Sigmoid colon (tissue), 6 donors: ENCODE measurements at regions not wholly inside any gene's neighbourhood (a gene's known extent, or its start where the extent isn't known, plus 50 kb on each side); places are given as distances from the start of the nearest gene placed in this dataset.

ENCODE experiments used
- DNase-seq: peaks from one replicate; pipeline ENCODE4 v3.0.0-alpha.2; 2019
- H3K27ac ChIP-seq, 4 donors: fragments of 200-600 bp; sonication (generic); one replicate each; pipeline ENCODE4 v1.5.1; 2016 to 2019; ENCODE audit warnings: mild to moderate bottlenecking in 1 of 4
- H3K27me3 ChIP-seq, 3 donors: fragments of 200-600 bp; sonication (generic); one replicate each; pipeline ENCODE4 v1.5.1; 2019; ENCODE audit warnings: mild to moderate bottlenecking in 1 of 3
- H3K36me3 ChIP-seq, 4 donors: fragments of 200-600 bp; sonication (generic); one replicate each; pipeline ENCODE4 v1.5.1; 2016 to 2019
- H3K4me1 ChIP-seq, 4 donors: fragments of 200-600 bp; sonication (generic); one replicate each; pipeline ENCODE4 v1.5.1; 2017 to 2019
- H3K4me3 ChIP-seq, 4 donors: fragments of 200-600 bp; sonication (generic); one replicate each; pipeline ENCODE4 v1.5.1; 2017 to 2019; ENCODE audit warnings: mild to moderate bottlenecking in 2 of 4, moderate library complexity in 1 of 4
- H3K9me3 ChIP-seq, 4 donors: fragments of 200-600 bp in 3 of 4; sonication (generic) in 3 of 4; one replicate each; pipeline versions ENCODE4 v1.5.1 to v1.6.1; 2013 to 2019
- CTCF ChIP-seq, 4 experiments: fragments of 450-650 bp in 3 of 4; fragments of 200-600 bp in 1 of 4; IDR thresholded peaks; one replicate each; pipeline ENCODE4 v1.5.1; 2016 to 2019; ENCODE audit warnings: antibody characterized with exemption in 4 of 4, mild to moderate bottlenecking in 3 of 4, moderate library complexity in 2 of 4
- EP300 ChIP-seq, 4 donors: sonication (generic); formaldehyde crosslinking; IDR thresholded peaks; one replicate each; pipeline ENCODE4 v1.6.1; 2017; ENCODE audit warnings: antibody characterized with exemption in 4 of 4
- POLR2A ChIP-seq, 2 donors: fragments of 450-650 bp; IDR thresholded peaks; one replicate each; pipeline ENCODE4 v1.6.1; 2016; ENCODE audit warnings: antibody characterized with exemption in 2 of 2, mild to moderate bottlenecking in 2 of 2, moderate library complexity in 2 of 2
- POLR2AphosphoS5 ChIP-seq, 4 donors: sonication (generic); formaldehyde crosslinking; IDR thresholded peaks; one replicate each; pipeline ENCODE4 v1.6.1; 2017; ENCODE audit warnings: antibody characterized with exemption in 4 of 4
- WGBS, 2 donors: extraction: QIAGEN DNeasy Blood & Tissue Kit; methylation state at CpG; one replicate each; pipeline ENCODE4 v1.1.7; 2013; 5-methylcytosine and 5-hydroxymethylcytosine counted together
- intact Hi-C: fragments of 100-400 bp; cut with DNase I; formaldehyde crosslinking; loops from one replicate; pipeline ENCODE4 v1.15.1; 2023
- donor health status: healthy with polysubstance abuse.
- donor health status: healthy.

- no peak for TF ChIP-seq POLR2A (IDR thresholded peaks at IDR 0.05)
- no peak for TF ChIP-seq EP300 (IDR thresholded peaks at IDR 0.05)
- no peak for TF ChIP-seq POLR2AphosphoS5 (IDR thresholded peaks at IDR 0.05)
- TF ChIP-seq CTCF (IDR thresholded peaks at IDR 0.05) = no peak
- no peaks in the 10 kb centered on the region for H3K27me3 ChIP-seq
- intact Hi-C loops = loop anchor here (10.0 kb wide), 1 partner anchor 107 kb away; the partner anchor contains the start of gene AMER1
- WGBS, 2 donors = 73 to 76% methylated on average over 2 of the region's 2 CpGs
- no peaks in the 10 kb centered on the region for H3K9me3 ChIP-seq
- DNase-seq = no peak
- no peaks in the 10 kb centered on the region for H3K4me1 ChIP-seq
- no peaks in the 10 kb centered on the region for H3K36me3 ChIP-seq
- H3K4me3 ChIP-seq = no peak overlapping the region
- no peak overlapping the region for H3K27ac ChIP-seq
Observed at GRCh38 chrX:64097891-64098290, 107.6 kb downstream of the AMER1 start.

GRCh38 chrX:64093761-64094160 lies 111.7 kb downstream of the AMER1 start:
- no peaks in the 10 kb centered on the region for H3K9me3 ChIP-seq
- no peak for DNase-seq
- H3K36me3 ChIP-seq = no peaks in the 10 kb centered on the region
- 9 to 10% methylated on average over 2 of the region's 2 CpGs for WGBS, 2 donors
- TF ChIP-seq POLR2AphosphoS5 (IDR thresholded peaks at IDR 0.05) = no peak
- no peak for TF ChIP-seq EP300 (IDR thresholded peaks at IDR 0.05)
- no peak for TF ChIP-seq CTCF (IDR thresholded peaks at IDR 0.05)
- no peak for TF ChIP-seq POLR2A (IDR thresholded peaks at IDR 0.05)
- intact Hi-C loops = loop anchor here (10.0 kb wide), 1 partner anchor 111 kb away; the partner anchor contains the start of gene AMER1
- no peaks in the 10 kb centered on the region for H3K27me3 ChIP-seq
- H3K4me3 ChIP-seq = no peak overlapping the region
- H3K27ac ChIP-seq = no peak overlapping the region
- H3K4me1 ChIP-seq = no peaks in the 10 kb centered on the region
